ENCODE measurements at regions not wholly inside any gene's neighbourhood (a gene's known extent, or its start where the extent isn't known, plus 50 kb on each side); places are given as distances from the start of the nearest gene placed in this dataset.

GRCh38 chr2:8031370-8031769 is 650.5 kb upstream of the ID2 start:
- DNase-seq, result no peak
- H3K9me3 Mint-ChIP-seq, result no peaks in the 10 kb centered on the region
- H3K4me1 Mint-ChIP-seq, result no peaks in the 10 kb centered on the region
- H3K36me3 Mint-ChIP-seq, result no peaks in the 10 kb centered on the region
- peaks cover 2 to 13% (median 6%) of the 10 kb centered on the region in 3 donors for H3K27me3 Mint-ChIP-seq
- ATAC-seq (ENCODE audit: low read depth in 2 of 2), result no peak
- H3K27ac Mint-ChIP-seq, result no peak overlapping the region
- no peak overlapping the region for H3K4me3 Mint-ChIP-seq

GRCh38 chr2:8033546-8034096 is 648.2 kb upstream of the ID2 start:
- no peak overlapping the region for H3K27ac Mint-ChIP-seq
- no peaks in the 10 kb centered on the region for H3K9me3 Mint-ChIP-seq
- DNase-seq (no peak), ATAC-seq (ENCODE audit: low read depth in 2 of 2) (no peak)
- peaks cover 0 to 13% (median 7%) of the 10 kb centered on the region in 3 donors for H3K27me3 Mint-ChIP-seq
- H3K4me1 Mint-ChIP-seq, result no peaks in the 10 kb centered on the region
- H3K4me3 Mint-ChIP-seq, result no peak overlapping the region
- H3K36me3 Mint-ChIP-seq, result no peaks in the 10 kb centered on the region

DNA sequence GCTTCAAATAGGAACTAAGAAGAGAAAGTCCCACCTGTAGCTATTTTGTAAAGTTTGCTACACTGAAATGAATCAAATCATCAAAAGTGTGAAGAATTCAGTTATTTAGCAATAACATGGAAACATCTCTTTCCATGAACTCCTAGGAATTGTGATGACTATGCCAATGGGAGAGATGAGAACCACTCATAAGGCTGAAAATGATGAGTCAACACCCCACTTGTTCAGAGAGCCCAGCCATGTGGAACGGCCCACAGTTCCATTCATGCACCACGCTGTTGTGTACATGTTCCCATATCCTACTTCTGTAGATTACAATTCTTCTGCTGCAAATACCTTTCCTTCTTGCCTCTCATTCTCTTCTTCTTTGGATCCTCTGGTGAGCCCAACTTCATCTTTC is 645.5 kb upstream of the ID2 start:
- no peak for DNase-seq

GRCh38 chr2:8039732-8040131 is 642.1 kb upstream of the ID2 start:
- Mint-ChIP-seq H3K27ac (no peak overlapping the region), H3K27me3 (peaks cover 0 to 11% (median 3%) of the 10 kb centered on the region in 3 donors), H3K4me3 (no peak overlapping the region), H3K4me1 (no peaks in the 10 kb centered on the region), H3K36me3 (peaks cover 0 to 9% of the 10 kb centered on the region in 2 donors), H3K9me3 (peaks cover 2 to 12% (median 8%) of the 10 kb centered on the region in 7 donors)
- DNase-seq (no peak), ATAC-seq (ENCODE audit: low read depth in 2 of 2) (no peak)

More for the DNA sequence above, 645.5 kb upstream of the ID2 start:
- no peaks in the 10 kb centered on the region for H3K9me3 Mint-ChIP-seq
- H3K4me1 Mint-ChIP-seq, result no peaks in the 10 kb centered on the region
- no peak overlapping the region for H3K4me3 Mint-ChIP-seq
- H3K36me3 Mint-ChIP-seq, result no peaks in the 10 kb centered on the region
- ATAC-seq (ENCODE audit: low read depth in 2 of 2), result no peak
- no peak overlapping the region for H3K27ac Mint-ChIP-seq
- H3K27me3 Mint-ChIP-seq, result peaks cover 0 to 7% (median 5%) of the 10 kb centered on the region in 3 donors

DNA sequence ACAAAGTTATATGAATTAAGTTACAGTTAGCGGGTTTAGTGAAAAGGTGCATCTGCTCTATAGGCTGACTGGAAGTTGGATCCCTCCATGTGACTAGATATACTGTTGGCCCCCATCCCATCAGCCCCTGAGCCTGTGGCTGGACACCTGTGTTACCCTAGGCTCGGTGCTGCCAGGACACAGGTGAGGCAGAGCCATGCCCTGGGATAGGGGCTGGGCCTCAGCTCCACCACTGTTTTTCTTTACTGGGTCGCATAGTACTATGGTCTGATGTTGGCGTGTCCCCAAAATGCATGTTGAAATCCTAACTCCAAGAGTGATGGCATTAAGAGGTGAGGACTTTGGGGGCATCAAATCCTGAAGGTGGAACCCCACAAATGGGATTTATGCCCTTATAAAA is 638.6 kb upstream of the ID2 start:
- no peak for ATAC-seq (ENCODE audit: low read depth in 2 of 2)
- no peak overlapping the region for H3K4me3 Mint-ChIP-seq
- H3K27ac Mint-ChIP-seq, result no peak overlapping the region

DNA sequence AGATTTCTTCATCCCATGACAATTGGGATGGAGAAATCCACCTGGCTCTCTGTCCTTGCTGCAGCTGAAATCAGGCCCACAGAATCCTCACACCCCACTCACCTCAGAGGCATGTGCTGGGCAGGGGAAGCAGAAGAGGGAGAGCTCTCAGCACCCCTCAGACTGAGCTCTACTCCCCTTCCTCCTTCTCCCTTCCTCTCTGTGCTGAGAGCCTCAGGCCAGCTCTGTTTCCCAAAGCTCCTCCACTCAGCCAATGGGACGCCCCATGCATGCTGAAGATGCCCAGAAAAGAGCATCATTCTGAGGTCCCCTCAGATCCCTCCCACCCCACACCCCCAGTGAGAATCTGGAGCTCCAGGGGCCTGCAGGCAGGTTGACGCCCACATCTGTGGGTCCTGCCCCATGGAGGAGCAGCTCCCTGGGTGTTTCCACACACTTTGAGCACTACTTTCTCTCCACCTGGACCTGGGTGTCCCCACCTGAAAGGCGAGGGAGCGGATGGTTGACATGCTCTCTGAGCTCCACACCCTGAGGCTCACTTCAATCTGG is 637.7 kb upstream of the ID2 start:
- DNase-seq (no peak), ATAC-seq (ENCODE audit: low read depth in 2 of 2) (no peak)
- Mint-ChIP-seq H3K27me3 (peaks cover 0 to 14% (median 13%) of the 10 kb centered on the region in 3 donors), H3K4me1 (no peaks in the 10 kb centered on the region), H3K27ac (peak overlapping the region in 1 of 6 donors; percentile 9), H3K4me3 (no peak overlapping the region), H3K9me3 (peaks cover 2 to 17% (median 8%) of the 10 kb centered on the region in 7 donors), H3K36me3 (peaks cover 0 to 9% of the 10 kb centered on the region in 2 donors)

More for the DNA sequence above, 638.6 kb upstream of the ID2 start:
- Mint-ChIP-seq H3K4me1 (no peaks in the 10 kb centered on the region), H3K36me3 (peaks cover 0 to 9% of the 10 kb centered on the region in 2 donors), H3K27me3 (peaks cover 0 to 14% (median 13%) of the 10 kb centered on the region in 3 donors), H3K9me3 (peaks cover 2 to 17% (median 8%) of the 10 kb centered on the region in 7 donors)
- DNase-seq, result no peak

GRCh38 chr2:8045081-8045614 is 636.7 kb upstream of the ID2 start:
- no peaks in the 10 kb centered on the region for H3K4me1 Mint-ChIP-seq
- peak overlapping the region in 1 of 6 donors; percentile 24 for H3K27ac Mint-ChIP-seq
- peaks cover 0 to 14% (median 13%) of the 10 kb centered on the region in 3 donors for H3K27me3 Mint-ChIP-seq
- ATAC-seq (ENCODE audit: low read depth in 2 of 2) (no peak), DNase-seq (no peak)
- H3K9me3 Mint-ChIP-seq, result peaks cover 2 to 17% (median 8%) of the 10 kb centered on the region in 7 donors
- peaks cover 0 to 9% of the 10 kb centered on the region in 2 donors for H3K36me3 Mint-ChIP-seq
- H3K4me3 Mint-ChIP-seq, result no peak overlapping the region

DNA sequence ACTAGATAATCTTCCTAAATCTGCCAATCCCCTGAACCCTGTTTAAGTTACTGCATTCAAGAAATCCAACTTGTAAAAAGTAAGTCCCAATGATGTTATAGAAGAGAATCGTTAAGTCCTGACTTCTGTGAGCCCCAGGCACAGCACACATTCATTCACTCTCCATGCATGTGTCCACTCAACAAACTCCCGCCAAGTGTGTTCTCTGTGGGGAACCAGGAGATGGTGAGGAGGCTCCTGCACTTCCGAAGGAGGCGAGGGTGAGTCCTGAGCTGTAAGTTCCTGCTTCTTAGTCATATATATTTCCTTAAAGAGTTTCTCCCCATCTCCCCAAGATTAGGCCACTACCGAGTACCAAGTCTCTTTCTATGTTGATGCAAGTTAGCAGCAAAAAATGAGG is 635.0 kb upstream of the ID2 start:
- H3K9me3 Mint-ChIP-seq, result peaks cover 2 to 14% (median 4%) of the 10 kb centered on the region in 7 donors
- H3K4me1 Mint-ChIP-seq, result no peaks in the 10 kb centered on the region
- no peak overlapping the region for H3K27ac Mint-ChIP-seq
- peaks cover 0 to 14% (median 13%) of the 10 kb centered on the region in 3 donors for H3K27me3 Mint-ChIP-seq
- ATAC-seq (ENCODE audit: low read depth in 2 of 2) (no peak), DNase-seq (no peak)
- peaks cover 0 to 5% of the 10 kb centered on the region in 2 donors for H3K36me3 Mint-ChIP-seq
- H3K4me3 Mint-ChIP-seq, result no peak overlapping the region

DNA sequence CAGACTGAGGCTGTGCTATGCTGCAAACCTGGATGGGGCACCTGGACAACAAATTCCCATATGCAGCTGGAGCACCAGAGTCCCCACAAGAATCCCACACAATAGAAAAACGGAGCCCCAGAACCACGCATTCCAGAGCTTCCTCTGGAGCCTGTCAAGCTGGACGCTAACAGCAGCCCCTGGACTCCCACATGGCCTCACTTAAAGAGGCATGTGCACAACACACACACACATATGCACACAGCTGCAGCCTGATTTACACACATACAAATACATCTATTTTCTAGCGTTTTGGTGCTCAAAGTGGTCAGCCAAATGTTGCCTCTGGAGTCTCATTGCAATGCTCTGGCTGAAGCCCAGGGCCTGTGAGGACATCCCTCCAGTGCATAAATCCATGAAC is 632.7 kb upstream of the ID2 start:
- Mint-ChIP-seq H3K4me3 (peak overlapping the region in 1 of 8 donors; percentile 17), H3K9me3 (peaks cover 0 to 8% (median 0%) of the 10 kb centered on the region in 7 donors), H3K27me3 (peaks cover 0 to 14% (median 13%) of the 10 kb centered on the region in 3 donors), H3K4me1 (no peaks in the 10 kb centered on the region), H3K36me3 (no peaks in the 10 kb centered on the region), H3K27ac (no peak overlapping the region)
- ATAC-seq (ENCODE audit: low read depth in 2 of 2), result no peak
- DNase-seq, result no peak

DNA sequence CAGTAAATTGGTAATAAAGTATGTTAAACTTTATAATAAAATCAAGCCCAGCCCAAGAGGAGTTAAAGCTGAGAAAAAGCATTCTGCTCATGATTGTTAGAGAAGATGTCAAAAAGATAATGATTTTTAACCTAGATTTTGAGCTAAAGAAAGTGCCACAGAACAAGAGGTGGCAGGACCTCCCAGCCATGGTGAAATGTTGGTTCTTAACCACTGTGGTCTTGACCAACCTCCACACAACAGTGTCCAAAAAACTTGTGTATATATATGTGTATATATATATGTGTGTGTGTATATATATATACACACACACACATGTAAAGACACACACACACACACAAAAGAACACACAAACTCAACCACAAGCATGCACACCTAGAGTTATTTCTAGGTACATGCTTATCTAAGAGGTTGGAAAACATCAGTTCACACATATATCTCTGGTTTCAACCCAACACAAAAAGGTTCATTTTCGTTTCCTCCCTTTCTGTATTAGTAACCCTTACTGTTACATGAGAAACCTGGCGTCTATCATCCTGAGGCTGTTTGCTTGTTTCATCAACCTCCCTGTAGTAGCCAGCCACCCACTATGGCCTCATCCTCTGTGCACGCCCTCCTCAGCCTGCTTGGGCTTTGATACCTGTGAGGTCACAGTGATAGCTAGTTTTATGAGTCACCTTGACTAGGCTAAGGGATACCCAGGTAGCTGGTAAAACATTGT is 631.8 kb upstream of the ID2 start:
- ATAC-seq (ENCODE audit: low read depth in 2 of 2) (no peak), DNase-seq (no peak)
- H3K4me3 Mint-ChIP-seq, result no peak overlapping the region
- peak overlapping the region in 1 of 6 donors; percentile 84 for H3K27ac Mint-ChIP-seq
- H3K9me3 Mint-ChIP-seq, result peaks cover 0 to 2% (median 0%) of the 10 kb centered on the region in 7 donors
- no peaks in the 10 kb centered on the region for H3K36me3 Mint-ChIP-seq
- peaks cover 0 to 7% (median 7%) of the 10 kb centered on the region in 3 donors for H3K27me3 Mint-ChIP-seq
- H3K4me1 Mint-ChIP-seq, result no peaks in the 10 kb centered on the region

GRCh38 chr2:8053216-8053615 is 628.6 kb upstream of the ID2 start:
- no peaks in the 10 kb centered on the region for H3K27me3 Mint-ChIP-seq
- no peak for DNase-seq
- no peak for ATAC-seq (ENCODE audit: low read depth in 2 of 2)
- H3K36me3 Mint-ChIP-seq, result peaks cover 0 to 7% of the 10 kb centered on the region in 2 donors
- H3K27ac Mint-ChIP-seq, result peak overlapping the region in 1 of 6 donors; percentile 41
- H3K4me3 Mint-ChIP-seq, result no peak overlapping the region
- H3K9me3 Mint-ChIP-seq, result peaks cover 1 to 20% (median 7%) of the 10 kb centered on the region in 7 donors
- peaks cover 0 to 4% (median 0%) of the 10 kb centered on the region in 3 donors for H3K4me1 Mint-ChIP-seq

- DNase-seq, result no peak
- ATAC-seq (ENCODE audit: low read depth in 2 of 2), result no peak
- H3K27me3 Mint-ChIP-seq, result no peaks in the 10 kb centered on the region
- peak overlapping the region in 1 of 8 donors; percentile 38 for H3K4me3 Mint-ChIP-seq
- H3K36me3 Mint-ChIP-seq, result peaks cover 0 to 7% of the 10 kb centered on the region in 2 donors
- peaks cover 1 to 20% (median 7%) of the 10 kb centered on the region in 7 donors for H3K9me3 Mint-ChIP-seq
- peaks cover 4 to 11% (median 4%) of the 10 kb centered on the region in 3 donors for H3K4me1 Mint-ChIP-seq
- H3K27ac Mint-ChIP-seq, result no peak overlapping the region
Observed at GRCh38 chr2:8054070-8054469, 627.8 kb upstream of the ID2 start.

DNA sequence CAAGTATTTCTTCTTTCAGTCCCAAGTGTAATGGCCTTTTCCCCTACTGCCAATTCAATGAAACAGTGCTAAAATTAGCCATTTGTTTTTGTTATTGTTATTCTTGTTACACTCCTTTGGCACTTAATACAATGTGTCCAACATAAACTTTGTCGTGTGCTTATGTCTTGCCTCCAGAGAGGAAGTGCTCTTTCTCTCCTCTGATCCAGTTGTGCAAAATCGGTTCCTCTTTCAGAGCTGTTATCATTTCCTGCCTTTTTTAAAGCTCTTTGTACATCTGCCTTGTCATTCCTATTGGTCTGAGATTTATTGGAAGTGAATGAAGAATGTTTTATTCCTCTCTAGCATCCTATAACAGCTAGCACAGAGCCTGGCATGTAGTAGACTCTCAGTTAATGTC is 623.2 kb upstream of the ID2 start:
- H3K27ac Mint-ChIP-seq, result no peak overlapping the region
- peaks cover 0 to 7% of the 10 kb centered on the region in 2 donors for H3K36me3 Mint-ChIP-seq
- H3K4me1 Mint-ChIP-seq, result peaks cover 4 to 11% (median 4%) of the 10 kb centered on the region in 3 donors
- peak in 1 of 2 donors; percentile 41 for ATAC-seq (ENCODE audit: low read depth in 2 of 2)
- peaks cover 1 to 20% (median 7%) of the 10 kb centered on the region in 7 donors for H3K9me3 Mint-ChIP-seq
- H3K4me3 Mint-ChIP-seq, result no peak overlapping the region
- DNase-seq, result peak; percentile 6
- peaks cover 0 to 8% (median 0%) of the 10 kb centered on the region in 3 donors for H3K27me3 Mint-ChIP-seq
